ENCODE measurements at regions not wholly inside any gene's neighbourhood (a gene's known extent, or its start where the extent isn't known, plus 50 kb on each side); places are given as distances from the start of the nearest gene placed in this dataset.

DNA sequence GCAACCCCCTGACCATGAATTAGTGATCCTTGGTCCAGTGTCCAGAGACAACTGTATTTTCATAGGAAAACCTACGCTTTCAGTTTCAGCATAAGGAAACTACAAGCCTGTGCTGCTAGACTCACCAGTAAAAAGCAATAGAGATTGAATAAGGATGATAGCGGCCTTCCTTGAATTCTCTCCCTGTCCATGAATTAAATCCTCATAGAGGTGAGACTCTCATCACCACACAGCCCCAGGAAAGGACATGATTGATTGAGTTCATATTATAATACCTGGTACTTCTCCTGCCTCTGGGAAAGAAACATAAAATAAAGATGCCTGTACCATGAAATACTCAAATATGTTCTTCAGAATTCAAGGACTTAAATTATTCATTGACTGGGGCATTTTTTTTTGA is 146.3 kb upstream of the SPOPL start:
- TF ChIP-seq CTCF (IDR thresholded peaks at IDR 0.05) = no peak
- CTCF ChIA-PET = no interaction called here
- Mint-ChIP-seq H3K36me3 (ENCODE audit: low read depth) (no peaks in the 10 kb centered on the region), H3K27ac (no peak overlapping the region), H3K27me3 (no peaks in the 10 kb centered on the region), H3K4me1 (ENCODE audit: low read depth) (no peaks in the 10 kb centered on the region), H3K9me3 (no peaks in the 10 kb centered on the region), H3K4me3 (no peak overlapping the region)
- POLR2A ChIA-PET = no interaction called here
- no peaks in the 10 kb centered on the region for H3K27me3 ChIP-seq (ENCODE audit: control insufficient read depth in 1 of 2, insufficient read depth in 2 of 2, low read length in 2 of 2)
- DNase-seq (no peak), ATAC-seq (ENCODE audit: poor library complexity) (no peak)
- H3K9me3 ChIP-seq (ENCODE audit: control insufficient read depth in 1 of 2, insufficient read depth in 1 of 2, low read length in 2 of 2) = no peaks in the 10 kb centered on the region
- H3K36me3 ChIP-seq (ENCODE audit: insufficient read depth, low read length) = no peaks in the 10 kb centered on the region
- H3K4me1 ChIP-seq (ENCODE audit: insufficient read depth, low read length) = no peaks in the 10 kb centered on the region
- intact Hi-C loops (cut with DNase I, micrococcal nuclease) = no loop called here
- H3K27ac ChIP-seq (ENCODE audit: low read depth in 1 of 2, low read length in 2 of 2) = no peak overlapping the region
- no peak overlapping the region for H3K4me3 ChIP-seq (ENCODE audit: low read length)

DNA sequence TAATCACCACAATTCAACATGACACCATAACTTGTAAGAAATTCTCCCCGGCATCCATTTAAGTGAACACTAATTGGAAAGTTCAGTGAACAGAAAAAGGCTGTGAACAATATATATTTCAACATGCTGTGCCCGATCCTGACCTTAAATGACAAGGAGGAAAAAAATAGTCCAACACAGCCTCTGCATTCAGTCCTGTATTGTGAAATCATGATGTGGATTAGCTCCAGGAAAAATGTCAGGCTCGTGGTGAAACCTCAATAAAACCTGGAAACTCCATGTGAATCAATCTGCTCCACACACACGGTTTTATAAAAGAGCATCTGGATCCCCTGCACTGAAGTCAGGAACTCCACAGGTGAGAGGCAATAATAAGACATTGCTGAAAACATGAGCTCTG is 145.4 kb upstream of the SPOPL start:
- no peaks in the 10 kb centered on the region for H3K9me3 ChIP-seq (ENCODE audit: control insufficient read depth in 1 of 2, insufficient read depth in 1 of 2, low read length in 2 of 2)
- Mint-ChIP-seq H3K4me1 (ENCODE audit: low read depth) (no peaks in the 10 kb centered on the region), H3K27ac (no peak overlapping the region), H3K9me3 (peaks cover 2% of the 10 kb centered on the region), H3K27me3 (no peaks in the 10 kb centered on the region), H3K36me3 (ENCODE audit: low read depth) (no peaks in the 10 kb centered on the region), H3K4me3 (no peak overlapping the region)
- H3K27ac ChIP-seq (ENCODE audit: low read depth in 1 of 2, low read length in 2 of 2) = no peak overlapping the region
- intact Hi-C loops (cut with DNase I, micrococcal nuclease) = no loop called here
- POLR2A ChIA-PET = no interaction called here
- TF ChIP-seq CTCF (IDR thresholded peaks at IDR 0.05) = no peak
- ATAC-seq (ENCODE audit: poor library complexity) (no peak), DNase-seq (no peak)
- no peaks in the 10 kb centered on the region for H3K36me3 ChIP-seq (ENCODE audit: insufficient read depth, low read length)
- H3K4me3 ChIP-seq (ENCODE audit: low read length) = no peak overlapping the region
- H3K27me3 ChIP-seq (ENCODE audit: control insufficient read depth in 1 of 2, insufficient read depth in 2 of 2, low read length in 2 of 2) = no peaks in the 10 kb centered on the region
- CTCF ChIA-PET = no interaction called here
- H3K4me1 ChIP-seq (ENCODE audit: insufficient read depth, low read length) = no peaks in the 10 kb centered on the region

DNA sequence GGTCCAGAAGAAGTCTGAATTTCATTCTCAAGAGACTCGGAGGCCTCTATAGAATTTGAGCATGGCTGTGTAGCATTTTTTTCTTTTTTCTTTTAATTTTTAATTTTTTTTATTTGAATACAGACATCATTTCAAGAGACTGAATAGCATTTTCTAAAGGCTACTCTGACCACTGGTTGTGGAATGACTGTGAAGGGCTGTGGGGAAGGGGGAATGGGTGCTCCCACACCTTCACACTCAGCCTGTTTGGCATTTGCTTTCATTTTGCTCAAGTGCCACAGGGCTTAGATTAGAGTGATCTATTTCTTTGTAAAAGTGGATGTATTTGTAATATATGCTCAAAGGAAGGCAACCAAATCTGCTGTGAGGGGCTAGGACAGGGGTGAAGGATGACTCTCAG is 142.0 kb upstream of the SPOPL start:
- Histone ChIP-seq H3K4me3 (ENCODE audit: low read length) (no peak overlapping the region), H3K9me3 (ENCODE audit: control insufficient read depth in 1 of 2, insufficient read depth in 1 of 2, low read length in 2 of 2) (no peaks in the 10 kb centered on the region), H3K27me3 (ENCODE audit: control insufficient read depth in 1 of 2, insufficient read depth in 2 of 2, low read length in 2 of 2) (no peaks in the 10 kb centered on the region), H3K4me1 (ENCODE audit: insufficient read depth, low read length) (no peaks in the 10 kb centered on the region), H3K36me3 (ENCODE audit: insufficient read depth, low read length) (no peaks in the 10 kb centered on the region), H3K27ac (ENCODE audit: low read depth in 1 of 2, low read length in 2 of 2) (no peak overlapping the region)
- intact Hi-C loops (cut with DNase I, micrococcal nuclease) = no loop called here
- H3K9me3 Mint-ChIP-seq = peaks cover 2% of the 10 kb centered on the region
- no peak overlapping the region for H3K27ac Mint-ChIP-seq
- POLR2A ChIA-PET = no interaction called here
- no peak for TF ChIP-seq CTCF (IDR thresholded peaks at IDR 0.05)
- H3K4me3 Mint-ChIP-seq = no peak overlapping the region
- no peaks in the 10 kb centered on the region for H3K27me3 Mint-ChIP-seq
- ATAC-seq (ENCODE audit: poor library complexity) = no peak
- no peaks in the 10 kb centered on the region for H3K4me1 Mint-ChIP-seq (ENCODE audit: low read depth)
- DNase-seq = no peak
- CTCF ChIA-PET = no interaction called here
- no peaks in the 10 kb centered on the region for H3K36me3 Mint-ChIP-seq (ENCODE audit: low read depth)

Measured in CD4-positive, alpha-beta T cell (primary cell).